ENCODE measurements at regions not wholly inside any gene's neighbourhood (a gene's known extent, or its start where the extent isn't known, plus 50 kb on each side); places are given as distances from the start of the nearest gene placed in this dataset.

DNA sequence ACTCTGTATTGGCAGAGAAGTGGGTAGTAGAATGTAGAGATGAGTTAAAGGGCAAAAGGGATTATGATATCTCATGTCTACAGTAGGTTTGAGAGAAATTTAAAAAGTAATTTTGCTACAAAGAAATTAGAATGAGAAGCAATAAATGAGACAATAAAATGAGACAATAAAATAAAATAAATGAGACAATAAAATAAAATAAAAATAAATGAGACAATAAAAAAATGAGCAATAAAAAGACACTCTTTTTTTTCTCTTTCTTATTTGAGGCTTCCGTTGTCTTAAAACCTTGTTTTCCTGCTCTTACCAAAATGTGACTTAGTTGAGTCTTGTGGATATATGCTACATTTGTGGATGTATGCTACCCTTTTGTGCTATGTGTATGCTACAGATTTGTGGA is 615.4 kb upstream of the PKDCC start:
- TF ChIP-seq CTCF (IDR thresholded peaks at IDR 0.05 in 8 of 11, conservative IDR thresholded peaks at IDR 0.05 in 3 of 11) (no peak), POLR2A (IDR thresholded peaks at IDR 0.05) (no peak)
